Naive thymus-derived CD4-positive, alpha-beta T cell (primary cell): ENCODE measurements at regions not wholly inside any gene's neighbourhood (a gene's known extent, or its start where the extent isn't known, plus 50 kb on each side); places are given as distances from the start of the nearest gene placed in this dataset.

Source experiments
- ATAC-seq: fragments of 150-1000 bp; cut with Tn5 transposase; 2 replicates; pipeline ENCODE4 v1.10.0; 2021; ENCODE audit warnings: mild to moderate bottlenecking, moderate library complexity
- CTCF ChIA-PET: fragments of 350-600 bp; sonication (Branson Sonifier 250); formaldehyde crosslinking; loops from one replicate; lab custom pipeline; 2021; ENCODE audit warnings: antibody characterized with exemption; lab: Charles Lee
- POLR2A ChIA-PET: fragments of 350-600 bp; sonication (Branson Sonifier 250); formaldehyde crosslinking; loops from one replicate; lab custom pipeline; 2021; ENCODE audit warnings: antibody characterized with exemption, inconsistent platforms; lab: Charles Lee
- DNase-seq, 9 donors: peaks; one replicate each; pipeline versions ENCODE4 v3.0.0 to v3.0.0-alpha.2; 2020 to 2022; ENCODE audit warnings: mixed read lengths in 1 of 9
- H3K27ac ChIP-seq: one replicate; pipeline ENCODE4 v1.7.0; 2013; ENCODE audit warnings: mild to moderate bottlenecking, low read depth, low read length, moderate library complexity
- H3K27me3 ChIP-seq, 2 donors: one replicate each; pipeline ENCODE4 v1.7.0; 2013; ENCODE audit warnings: low read length in 2 of 2, mild to moderate bottlenecking in 2 of 2, moderate library complexity in 2 of 2; ENCODE audit not compliant: control insufficient read depth in 2 of 2, insufficient read depth in 2 of 2
- H3K36me3 ChIP-seq, 3 experiments: 1 replicate in 2 of 3; 2 replicates in 1 of 3; pipeline ENCODE4 v1.7.0; 2013; ENCODE audit warnings: low read length in 3 of 3, mild to moderate bottlenecking in 3 of 3, moderate library complexity in 1 of 3; ENCODE audit not compliant: insufficient read depth in 3 of 3, control insufficient read depth in 2 of 3
- H3K4me1 ChIP-seq, 2 donors: one replicate each; pipeline ENCODE4 v1.7.0; 2013; ENCODE audit warnings: low read length in 2 of 2, mild to moderate bottlenecking in 2 of 2, moderate library complexity in 1 of 2; ENCODE audit not compliant: control insufficient read depth in 2 of 2, insufficient read depth in 2 of 2
- H3K4me3 ChIP-seq: 2 replicates; pipeline ENCODE4 v1.7.0; 2013; ENCODE audit warnings: mild to moderate bottlenecking, low read length
- H3K9me3 ChIP-seq, 3 experiments: 1 replicate in 2 of 3; 2 replicates in 1 of 3; pipeline ENCODE4 v1.7.0; 2013; ENCODE audit warnings: low read length in 3 of 3; ENCODE audit not compliant: control insufficient read depth in 2 of 3
- H3K27ac Mint-ChIP-seq, 9 donors: one replicate each; pipeline ENCODE4 v1.8.0; 2020 to 2022; ENCODE audit warnings: mixed read lengths in 9 of 9, mild to moderate bottlenecking in 8 of 9, moderate library complexity in 5 of 9, inconsistent platforms in 2 of 9
- H3K27me3 Mint-ChIP-seq, 5 donors: one replicate each; pipeline ENCODE4 v1.8.0; 2021 to 2022; ENCODE audit warnings: mixed read lengths in 5 of 5, mild to moderate bottlenecking in 1 of 5
- H3K36me3 Mint-ChIP-seq, 5 donors: one replicate each; pipeline ENCODE4 v1.8.0; 2020 to 2022; ENCODE audit warnings: mixed read lengths in 5 of 5, mild to moderate bottlenecking in 3 of 5, inconsistent platforms in 1 of 5
- H3K4me1 Mint-ChIP-seq, 7 donors: one replicate each; pipeline ENCODE4 v1.8.0; 2020 to 2022; ENCODE audit warnings: mixed read lengths in 7 of 7, mild to moderate bottlenecking in 3 of 7, inconsistent platforms in 1 of 7
- H3K4me3 Mint-ChIP-seq, 10 donors: one replicate each; pipeline ENCODE4 v1.8.0; 2020 to 2022; ENCODE audit warnings: mild to moderate bottlenecking in 10 of 10, mixed read lengths in 10 of 10, moderate library complexity in 6 of 10, inconsistent platforms in 2 of 10
- H3K9me3 Mint-ChIP-seq, 11 donors: one replicate each; pipeline ENCODE4 v1.8.0; 2020 to 2022; ENCODE audit warnings: mixed read lengths in 11 of 11, mild to moderate bottlenecking in 4 of 11, inconsistent platforms in 1 of 11, moderate library complexity in 1 of 11
- intact Hi-C, 2 donors: fragments of 100-400 bp; cut with micrococcal nuclease; formaldehyde crosslinking; loops; one replicate each; pipeline ENCODE4 v1.15.1; 2023

- Mint-ChIP-seq H3K27ac (no peak overlapping the region), H3K36me3 (no peaks in the 10 kb centered on the region), H3K27me3 (peaks cover 3 to 30% (median 20%) of the 10 kb centered on the region in 5 donors), H3K4me3 (no peak overlapping the region), H3K4me1 (peaks cover 0 to 1% (median 0%) of the 10 kb centered on the region in 7 donors), H3K9me3 (peaks cover 0 to 1% (median 0%) of the 10 kb centered on the region in 11 donors)
- DNase-seq (no peak), ATAC-seq (no peak)
- Histone ChIP-seq H3K36me3 (no peaks in the 10 kb centered on the region), H3K4me3 (no peak overlapping the region), H3K9me3 (no peaks in the 10 kb centered on the region), H3K27me3 (no peaks in the 10 kb centered on the region), H3K4me1 (no peaks in the 10 kb centered on the region), H3K27ac (no peak overlapping the region)
- CTCF ChIA-PET, result no interaction called here
- POLR2A ChIA-PET, result no interaction called here
- intact Hi-C loops, result no loop called here
Observed at GRCh38 chr1:184324972-184325371, 61.9 kb upstream of the C1orf21 start.

GRCh38 chr1:184326278-184326677 is 60.6 kb upstream of the C1orf21 start:
- Histone ChIP-seq H3K9me3 (no peaks in the 10 kb centered on the region), H3K4me1 (no peaks in the 10 kb centered on the region), H3K36me3 (no peaks in the 10 kb centered on the region), H3K27me3 (no peaks in the 10 kb centered on the region), H3K4me3 (no peak overlapping the region), H3K27ac (no peak overlapping the region)
- peaks cover 3 to 42% (median 19%) of the 10 kb centered on the region in 5 donors for H3K27me3 Mint-ChIP-seq
- no peaks in the 10 kb centered on the region for H3K36me3 Mint-ChIP-seq
- no peak overlapping the region for H3K4me3 Mint-ChIP-seq
- POLR2A ChIA-PET, result no interaction called here
- CTCF ChIA-PET, result no interaction called here
- peaks cover 0 to 1% (median 0%) of the 10 kb centered on the region in 7 donors for H3K4me1 Mint-ChIP-seq
- no peak overlapping the region for H3K27ac Mint-ChIP-seq
- DNase-seq (no peak), ATAC-seq (no peak)
- peaks cover 0 to 1% (median 0%) of the 10 kb centered on the region in 11 donors for H3K9me3 Mint-ChIP-seq
- intact Hi-C loops, result no loop called here

- peaks cover 3 to 36% (median 20%) of the 10 kb centered on the region in 5 donors for H3K27me3 Mint-ChIP-seq
- Histone ChIP-seq H3K27ac (no peak overlapping the region), H3K27me3 (no peaks in the 10 kb centered on the region), H3K4me1 (no peaks in the 10 kb centered on the region), H3K9me3 (no peaks in the 10 kb centered on the region), H3K4me3 (no peak overlapping the region), H3K36me3 (no peaks in the 10 kb centered on the region)
- DNase-seq (no peak), ATAC-seq (no peak)
- intact Hi-C loops, result no loop called here
- peaks cover 0 to 3% (median 0%) of the 10 kb centered on the region in 5 donors for H3K36me3 Mint-ChIP-seq
- ChIA-PET CTCF (no interaction called here), POLR2A (no interaction called here)
- no peak overlapping the region for H3K4me3 Mint-ChIP-seq
- peaks cover 0 to 5% (median 3%) of the 10 kb centered on the region in 11 donors for H3K9me3 Mint-ChIP-seq
- no peak overlapping the region for H3K27ac Mint-ChIP-seq
- H3K4me1 Mint-ChIP-seq, result peaks cover 0 to 1% (median 0%) of the 10 kb centered on the region in 7 donors
Observed at GRCh38 chr1:184329245-184329953, 57.4 kb upstream of the C1orf21 start.

- Histone ChIP-seq H3K27ac (no peak overlapping the region), H3K27me3 (no peaks in the 10 kb centered on the region), H3K9me3 (no peaks in the 10 kb centered on the region), H3K4me3 (no peak overlapping the region), H3K4me1 (no peaks in the 10 kb centered on the region), H3K36me3 (no peaks in the 10 kb centered on the region)
- Mint-ChIP-seq H3K9me3 (peaks cover 0 to 5% (median 3%) of the 10 kb centered on the region in 11 donors), H3K27ac (no peak overlapping the region), H3K4me1 (peaks cover 0 to 1% (median 0%) of the 10 kb centered on the region in 7 donors), H3K27me3 (peaks cover 3 to 36% (median 18%) of the 10 kb centered on the region in 5 donors), H3K36me3 (peaks cover 0 to 3% (median 0%) of the 10 kb centered on the region in 5 donors), H3K4me3 (no peak overlapping the region)
- intact Hi-C loops, result no loop called here
- CTCF ChIA-PET, result no interaction called here
- DNase-seq (no peak), ATAC-seq (no peak)
- POLR2A ChIA-PET, result no interaction called here
Observed at GRCh38 chr1:184329962-184330868, 56.6 kb upstream of the C1orf21 start.

GRCh38 chr1:184330875-184331274 is 56.0 kb upstream of the C1orf21 start:
- no peak overlapping the region for H3K4me3 ChIP-seq
- H3K36me3 Mint-ChIP-seq, result peaks cover 0 to 3% (median 0%) of the 10 kb centered on the region in 5 donors
- no peak overlapping the region for H3K27ac Mint-ChIP-seq
- no peaks in the 10 kb centered on the region for H3K4me1 ChIP-seq
- no peaks in the 10 kb centered on the region for H3K36me3 ChIP-seq
- H3K27me3 ChIP-seq, result no peaks in the 10 kb centered on the region
- POLR2A ChIA-PET, result no interaction called here
- no peak overlapping the region for H3K4me3 Mint-ChIP-seq
- peaks cover 3 to 36% (median 18%) of the 10 kb centered on the region in 5 donors for H3K27me3 Mint-ChIP-seq
- no peak overlapping the region for H3K27ac ChIP-seq
- intact Hi-C loops, result no loop called here
- H3K9me3 Mint-ChIP-seq, result peaks cover 0 to 5% (median 3%) of the 10 kb centered on the region in 11 donors
- peaks cover 0 to 1% (median 0%) of the 10 kb centered on the region in 7 donors for H3K4me1 Mint-ChIP-seq
- CTCF ChIA-PET, result no interaction called here
- no peaks in the 10 kb centered on the region for H3K9me3 ChIP-seq
- DNase-seq, result no peak
- ATAC-seq, result no peak
